ENCODE measurements at regions not wholly inside any gene's neighbourhood (a gene's known extent, or its start where the extent isn't known, plus 50 kb on each side); places are given as distances from the start of the nearest gene placed in this dataset.

DNA sequence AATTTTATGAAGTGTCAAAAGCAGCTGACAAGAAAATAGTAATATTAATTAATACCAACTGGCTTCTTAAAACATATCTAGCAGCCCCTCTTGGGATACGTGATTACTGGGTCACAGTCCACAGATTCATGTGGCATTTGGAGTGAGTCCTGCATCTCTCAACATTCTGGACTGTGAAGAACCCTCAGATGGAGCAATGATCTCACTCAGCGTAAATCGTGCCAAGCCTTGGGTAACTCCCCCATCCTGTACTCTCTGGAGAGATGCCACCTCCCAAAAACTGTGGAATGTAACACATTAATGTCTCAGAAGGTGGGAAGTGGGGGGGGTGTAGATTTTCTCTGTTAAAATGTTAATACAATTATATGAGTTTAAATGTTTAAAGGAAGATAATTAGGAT lies 118.2 kb upstream of the IQCM start:
- no peak overlapping the region for H3K27ac ChIP-seq
- in situ Hi-C loops (cut with MboI; ENCODE audit: low pct_unique_long_range_greater_than_20kb in 2 of 9, low sequenced_read_pairs in 9 of 9, unreplicated experiment in 9 of 9) = no loop called here
- WGBS, 10 experiments = 0 to 100% (median 80%) methylated on average over 1 to 2 of the region's 3 CpGs; no CpG with 5 or more reads in 1 of the 10 experiments
- no peak for ATAC-seq (replicated peaks in 6 of 8)
- H3K4me1 ChIP-seq (replicated peaks in 1 of 2) = no peaks in the 10 kb centered on the region
- H3K4me3 ChIP-seq = no peak overlapping the region

DNA sequence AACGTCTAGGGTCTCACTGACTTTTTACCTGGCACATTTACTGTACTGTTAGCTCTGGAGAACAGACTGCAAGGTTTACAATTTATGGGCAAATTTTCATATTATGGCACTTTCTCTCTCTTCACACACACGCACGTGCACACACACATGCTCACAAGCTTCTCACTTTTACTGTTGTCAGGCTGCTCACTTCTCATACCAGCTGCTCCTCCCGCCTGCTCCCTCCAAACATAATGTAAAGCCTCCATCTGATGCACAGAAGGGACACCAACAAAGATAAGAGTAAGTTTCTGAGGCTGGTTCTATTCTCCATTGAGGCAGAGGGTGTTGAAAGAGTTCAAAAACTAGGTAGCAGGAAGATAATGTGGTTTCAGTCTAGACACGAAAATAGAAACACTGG lies 128.9 kb upstream of the DCLK2 start:
- no peak overlapping the region for H3K4me3 ChIP-seq
- WGBS, 10 experiments = 8 to 100% (median 76%) methylated on average over 2 to 5 of the region's 5 CpGs
- no peak for ATAC-seq (replicated peaks in 6 of 8)
- H3K4me1 ChIP-seq (replicated peaks in 1 of 2) = peaks cover 0 to 10% of the 10 kb centered on the region in 2 donors
- in situ Hi-C loops (cut with MboI; ENCODE audit: low pct_unique_long_range_greater_than_20kb in 2 of 9, low sequenced_read_pairs in 9 of 9, unreplicated experiment in 9 of 9) = no loop called here
- H3K27ac ChIP-seq = no peak overlapping the region

DNA sequence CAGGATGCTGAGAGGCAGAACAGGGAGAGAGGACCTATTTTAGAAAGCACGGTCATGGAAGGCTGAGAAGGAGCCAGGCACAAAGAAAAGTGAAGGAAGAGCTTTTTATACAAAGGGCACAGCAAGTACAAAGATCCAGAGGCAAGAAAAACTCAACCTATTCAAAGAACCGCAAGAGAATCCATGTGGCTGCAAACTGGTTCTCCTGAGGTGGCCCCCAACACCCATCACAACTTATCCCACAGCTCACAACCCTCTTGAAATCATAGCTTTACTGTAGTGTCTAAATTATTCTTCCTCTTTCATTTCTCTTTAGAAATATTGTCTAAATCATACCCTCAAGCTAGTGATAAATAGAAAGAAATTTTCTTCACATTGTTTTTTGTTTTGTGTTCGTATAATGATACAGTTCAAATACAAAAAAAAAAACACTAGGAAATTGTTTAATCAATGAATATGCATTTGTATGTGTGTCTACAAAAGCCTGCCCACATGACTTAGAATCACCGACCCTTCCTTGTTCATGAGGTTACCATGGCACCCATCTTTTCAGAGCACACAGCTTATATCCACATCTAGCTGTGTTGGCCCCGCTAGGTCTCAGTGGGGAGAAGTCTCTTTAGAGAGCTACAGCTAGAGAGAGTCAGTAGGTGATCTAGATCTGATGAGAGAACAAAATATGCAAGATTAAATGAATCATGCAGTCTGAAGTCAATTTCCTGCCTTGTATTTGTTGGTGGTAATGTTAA lies 126.9 kb upstream of the DCLK2 start:
- in situ Hi-C loops (cut with MboI; ENCODE audit: low pct_unique_long_range_greater_than_20kb in 2 of 9, low sequenced_read_pairs in 9 of 9, unreplicated experiment in 9 of 9) = no loop called here
- no peak overlapping the region for H3K4me3 ChIP-seq
- H3K4me1 ChIP-seq (replicated peaks in 1 of 2) = peaks cover 7 to 19% of the 10 kb centered on the region in 2 donors
- peak overlapping the region in 1 of 2 donors; percentile 59 for H3K27ac ChIP-seq
- 36 to 100% (median 62%) methylated on average over 1 to 5 of the region's 5 CpGs for WGBS, 10 experiments
- ATAC-seq (replicated peaks in 6 of 8) = peak in 5 of 8 experiments; percentile 51 to 90 (median 83)

DNA sequence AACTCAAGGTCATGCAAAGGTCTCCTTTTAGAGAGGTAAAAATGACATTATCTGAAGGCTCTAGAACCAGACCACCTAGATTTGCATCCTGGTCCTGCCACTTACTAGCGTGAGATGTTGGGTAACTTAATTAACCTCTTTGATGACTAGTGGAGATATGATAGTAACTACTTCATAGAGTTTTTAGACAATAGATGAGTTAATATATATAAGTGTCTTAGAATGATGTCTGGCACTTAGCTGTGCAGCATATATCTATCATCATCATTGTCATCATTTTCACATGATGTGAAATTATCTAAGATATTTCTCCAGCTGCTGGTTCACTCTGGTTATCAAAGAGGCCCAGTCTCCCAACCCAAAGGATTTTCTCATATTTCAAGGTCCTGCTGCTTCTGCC lies 126.1 kb upstream of the DCLK2 start:
- in situ Hi-C loops (cut with MboI; ENCODE audit: low pct_unique_long_range_greater_than_20kb in 2 of 9, low sequenced_read_pairs in 9 of 9, unreplicated experiment in 9 of 9) = no loop called here
- WGBS, 10 experiments = 57 to 100% (median 80%) methylated on average over 1 of the region's 1 CpG; no CpG with 5 or more reads in 4 of the 10 experiments
- Histone ChIP-seq H3K4me1 (replicated peaks in 1 of 2) (peaks cover 7 to 24% of the 10 kb centered on the region in 2 donors), H3K4me3 (no peak overlapping the region), H3K27ac (no peak overlapping the region)
- no peak for ATAC-seq (replicated peaks in 6 of 8)

DNA sequence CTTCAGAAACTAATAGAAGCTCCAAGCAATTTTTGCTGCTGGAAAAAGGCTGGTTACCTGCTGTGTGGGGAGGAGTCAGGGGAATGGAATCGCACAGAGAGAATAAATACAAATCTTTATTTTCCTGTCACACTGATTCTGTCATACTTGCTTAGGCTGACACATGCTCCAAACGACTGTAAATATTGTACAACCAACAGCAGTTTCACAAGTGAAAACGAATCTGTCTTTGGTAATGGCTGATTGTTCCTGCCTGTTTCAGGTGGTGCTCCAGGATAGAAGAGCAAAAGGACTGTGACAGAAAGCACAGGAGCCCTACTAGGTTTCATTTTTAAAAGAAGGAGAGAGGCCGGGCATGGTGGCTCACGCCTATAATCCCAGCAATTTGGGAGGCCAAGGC lies 125.5 kb upstream of the DCLK2 start:
- no peak overlapping the region for H3K4me3 ChIP-seq
- in situ Hi-C loops (cut with MboI; ENCODE audit: low pct_unique_long_range_greater_than_20kb in 2 of 9, low sequenced_read_pairs in 9 of 9, unreplicated experiment in 9 of 9) = no loop called here
- peaks cover 7 to 24% of the 10 kb centered on the region in 2 donors for H3K4me1 ChIP-seq (replicated peaks in 1 of 2)
- H3K27ac ChIP-seq = no peak overlapping the region
- no peak for ATAC-seq (replicated peaks in 6 of 8)
- 7 to 100% (median 83%) methylated on average over 1 to 5 of the region's 5 CpGs; no CpG with 5 or more reads in 3 of the 10 experiments for WGBS, 10 experiments

DNA sequence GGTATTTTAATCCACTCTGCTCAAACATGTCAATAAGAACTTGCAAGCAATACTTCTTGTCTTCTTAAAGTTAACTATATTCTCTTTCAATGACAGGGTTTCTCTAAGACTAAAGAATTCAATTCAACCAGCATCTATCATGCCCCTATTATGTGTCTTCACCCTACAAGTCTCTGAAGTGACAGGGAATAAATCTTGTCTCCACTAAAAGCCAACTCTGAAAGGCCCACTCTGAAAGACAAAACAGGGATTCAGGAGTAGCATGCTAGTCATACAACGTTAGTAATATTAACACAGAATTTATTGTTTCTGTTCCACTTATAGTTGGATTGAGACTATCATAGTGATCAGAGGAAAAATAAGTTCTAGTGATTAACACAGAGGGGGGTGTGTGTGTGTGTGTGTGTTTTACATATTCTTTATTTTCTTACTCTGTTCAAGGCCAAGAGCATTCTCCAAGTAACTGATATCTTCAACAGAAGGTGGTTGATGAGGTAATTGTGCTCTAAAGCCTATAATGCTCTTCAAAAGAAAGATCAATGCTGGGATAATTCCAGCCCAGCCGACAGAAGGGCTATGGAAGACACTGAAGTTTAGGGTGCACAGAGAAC lies 122.4 kb upstream of the DCLK2 start:
- 0 to 20% (median 9%) methylated on average over 1 to 2 of the region's 2 CpGs; no CpG with 5 or more reads in 2 of the 10 experiments for WGBS, 10 experiments
- H3K4me1 ChIP-seq (replicated peaks in 1 of 2) = peaks cover 7 to 24% of the 10 kb centered on the region in 2 donors
- in situ Hi-C loops (cut with MboI; ENCODE audit: low pct_unique_long_range_greater_than_20kb in 2 of 9, low sequenced_read_pairs in 9 of 9, unreplicated experiment in 9 of 9) = no loop called here
- no peak overlapping the region for H3K4me3 ChIP-seq
- peak in 7 of 8 experiments; percentile 59 to 82 (median 64) for ATAC-seq (replicated peaks in 6 of 8)
- no peak overlapping the region for H3K27ac ChIP-seq

DNA sequence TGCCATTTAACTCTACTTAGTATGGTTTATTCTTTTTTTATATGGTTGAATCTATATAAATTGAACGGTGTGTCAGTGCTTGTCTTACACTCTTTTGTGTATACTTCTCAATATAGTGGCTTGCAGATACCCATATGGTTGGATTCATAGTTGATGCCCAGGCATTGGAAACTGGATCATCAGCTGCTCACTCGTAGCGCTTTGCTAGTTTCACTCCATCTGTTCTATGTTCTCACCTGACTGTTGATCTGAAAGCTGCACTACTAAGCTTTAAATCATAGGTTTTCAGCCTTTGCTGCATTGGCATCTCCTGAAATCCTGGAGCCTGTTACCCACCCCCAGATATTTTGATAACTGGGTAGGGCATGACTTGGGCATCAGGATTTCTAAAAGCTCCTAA lies 121.6 kb upstream of the DCLK2 start:
- no peak for ATAC-seq (replicated peaks in 6 of 8)
- WGBS, 10 experiments = 57 to 100% (median 94%) methylated on average over 1 to 3 of the region's 3 CpGs; no CpG with 5 or more reads in 1 of the 10 experiments
- in situ Hi-C loops (cut with MboI; ENCODE audit: low pct_unique_long_range_greater_than_20kb in 2 of 9, low sequenced_read_pairs in 9 of 9, unreplicated experiment in 9 of 9) = no loop called here
- peaks cover 7 to 17% of the 10 kb centered on the region in 2 donors for H3K4me1 ChIP-seq (replicated peaks in 1 of 2)
- no peak overlapping the region for H3K27ac ChIP-seq
- no peak overlapping the region for H3K4me3 ChIP-seq

DNA sequence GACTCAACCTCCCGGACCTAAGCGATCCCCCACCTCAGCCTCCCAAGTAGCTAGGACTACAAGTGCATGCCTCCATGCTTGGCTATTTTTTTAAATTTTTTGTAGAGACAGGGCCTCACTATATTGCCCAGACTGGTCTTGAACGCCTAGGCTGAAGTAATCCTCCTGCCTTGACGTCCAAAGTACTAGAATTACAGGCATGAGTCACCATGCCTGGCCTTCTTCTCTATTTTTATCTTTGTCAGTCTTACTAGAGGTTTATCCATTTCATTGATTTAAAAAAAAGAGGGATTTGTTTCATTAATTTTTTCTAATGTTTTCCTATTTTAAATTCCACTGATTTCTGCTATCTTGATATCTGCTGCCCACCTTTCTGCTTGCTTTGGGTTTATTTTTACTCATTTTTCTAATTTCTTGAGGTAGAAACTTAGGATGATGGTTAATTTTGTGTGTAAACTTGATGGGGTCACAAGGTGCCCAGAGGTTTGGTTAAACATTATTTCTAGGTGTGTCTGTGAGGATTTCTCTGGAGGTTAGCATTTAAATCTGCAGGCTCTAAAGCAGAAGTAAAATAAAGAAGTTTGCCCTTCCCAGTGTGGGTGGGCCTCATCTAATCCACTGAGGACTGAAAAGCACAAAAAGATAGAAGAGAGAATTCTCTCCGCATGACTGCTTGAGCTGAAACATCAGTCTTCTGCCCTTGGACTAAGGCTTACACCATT lies 116.2 kb upstream of the DCLK2 start:
- 28 to 100% (median 90%) methylated on average over 1 to 5 of the region's 5 CpGs for WGBS, 10 experiments
- Histone ChIP-seq H3K4me1 (replicated peaks in 1 of 2) (peaks cover 0 to 13% of the 10 kb centered on the region in 2 donors), H3K27ac (no peak overlapping the region), H3K4me3 (no peak overlapping the region)
- peak in 2 of 8 experiments; percentile 55 to 93 for ATAC-seq (replicated peaks in 6 of 8)
- in situ Hi-C loops (cut with MboI; ENCODE audit: low pct_unique_long_range_greater_than_20kb in 2 of 9, low sequenced_read_pairs in 9 of 9, unreplicated experiment in 9 of 9) = no loop called here

DNA sequence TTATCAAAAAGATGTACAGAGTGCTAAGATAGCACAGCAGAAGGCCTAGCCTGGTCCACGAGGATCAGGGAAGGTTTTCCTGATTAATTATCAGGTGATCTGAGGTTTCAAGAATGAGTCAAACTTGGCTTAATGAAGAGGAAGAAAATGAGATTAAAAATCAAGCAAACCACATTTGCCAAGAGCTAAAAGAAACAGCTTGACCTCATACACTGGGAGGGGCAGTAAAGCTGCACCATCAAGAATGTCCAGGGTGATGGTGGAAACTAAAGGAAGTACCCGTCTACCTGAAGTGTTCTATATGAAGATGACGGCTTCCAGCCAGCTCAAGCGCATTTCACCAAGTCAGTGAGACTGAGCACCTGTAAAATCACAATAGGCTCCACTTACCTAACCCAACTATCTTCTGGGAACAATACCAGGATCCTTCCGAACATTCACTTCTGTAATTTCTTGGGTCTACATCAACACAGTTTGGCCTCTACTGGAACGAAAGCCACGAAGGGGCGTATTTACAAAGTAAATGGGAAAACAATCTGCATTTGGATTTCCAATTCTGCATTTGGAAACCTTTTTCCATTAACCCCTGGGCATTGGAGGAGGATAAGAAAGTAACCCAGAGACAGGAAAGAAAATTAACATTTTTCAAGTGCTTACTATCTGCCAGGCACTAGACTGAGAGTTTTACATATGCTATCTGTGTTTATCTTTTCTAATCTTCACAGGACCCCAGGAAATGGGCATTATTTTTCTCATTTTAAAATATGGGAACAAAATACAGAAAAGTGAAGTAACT lies 114.0 kb upstream of the DCLK2 start:
- in situ Hi-C loops (cut with MboI; ENCODE audit: low pct_unique_long_range_greater_than_20kb in 2 of 9, low sequenced_read_pairs in 9 of 9, unreplicated experiment in 9 of 9) = no loop called here
- ATAC-seq (replicated peaks in 6 of 8) = peak in 3 of 8 experiments; percentile 22 to 62 (median 51)
- Histone ChIP-seq H3K4me1 (replicated peaks in 1 of 2) (peaks cover 0 to 13% of the 10 kb centered on the region in 2 donors), H3K4me3 (no peak overlapping the region), H3K27ac (no peak overlapping the region)
- WGBS, 10 experiments = 50 to 100% (median 89%) methylated on average over 1 to 8 of the region's 8 CpGs

DNA sequence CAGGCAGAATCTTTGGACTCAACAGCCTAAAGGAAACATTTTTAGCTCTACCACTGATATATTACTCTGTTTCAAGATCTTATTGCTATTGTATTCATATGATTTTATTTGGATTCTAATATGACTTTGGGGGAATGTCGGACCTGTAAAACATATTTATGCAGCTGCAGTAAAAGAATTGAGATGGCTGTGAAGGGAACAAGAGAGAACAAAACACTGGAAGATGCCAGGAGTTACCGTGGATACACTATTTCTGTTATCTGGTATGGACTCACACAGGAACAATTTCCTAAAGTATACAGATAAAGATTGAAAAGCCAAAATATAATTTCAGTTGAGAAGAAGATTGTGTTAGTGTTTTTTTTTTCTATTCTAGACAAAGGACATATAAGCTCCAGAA lies 113.0 kb upstream of the DCLK2 start:
- 14 to 86% (median 56%) methylated on average over 1 to 2 of the region's 2 CpGs; no CpG with 5 or more reads in 1 of the 10 experiments for WGBS, 10 experiments
- Histone ChIP-seq H3K4me1 (replicated peaks in 1 of 2) (peaks cover 0 to 13% of the 10 kb centered on the region in 2 donors), H3K27ac (no peak overlapping the region), H3K4me3 (no peak overlapping the region)
- ATAC-seq (replicated peaks in 6 of 8) = peak in 2 of 8 experiments; percentile 37 to 81
- in situ Hi-C loops (cut with MboI; ENCODE audit: low pct_unique_long_range_greater_than_20kb in 2 of 9, low sequenced_read_pairs in 9 of 9, unreplicated experiment in 9 of 9) = no loop called here

DNA sequence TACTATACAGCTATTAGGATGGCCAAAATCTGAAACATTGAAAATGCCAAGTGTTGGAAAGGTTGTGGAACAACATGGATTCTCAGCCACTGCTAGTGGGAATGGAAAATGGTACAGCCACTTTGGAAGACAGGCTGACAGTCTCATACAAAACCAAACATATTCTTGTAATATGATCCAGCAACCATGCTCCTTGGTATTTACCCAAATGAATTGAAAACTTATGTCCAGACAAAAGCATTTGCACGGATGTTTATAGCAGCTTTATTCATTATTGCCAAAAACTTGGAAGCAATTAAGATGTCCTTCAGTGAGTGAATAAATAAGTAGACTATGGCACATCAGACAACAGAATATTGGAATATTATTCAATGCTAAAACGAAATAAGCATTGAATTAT lies 105.8 kb upstream of the DCLK2 start:
- H3K4me1 ChIP-seq (replicated peaks in 1 of 2) = no peaks in the 10 kb centered on the region
- no peak overlapping the region for H3K27ac ChIP-seq
- no peak overlapping the region for H3K4me3 ChIP-seq
- WGBS, 10 experiments = 0 to 82% (median 63%) methylated on average over 1 to 2 of the region's 2 CpGs; no CpG with 5 or more reads in 1 of the 10 experiments
- in situ Hi-C loops (cut with MboI; ENCODE audit: low pct_unique_long_range_greater_than_20kb in 2 of 9, low sequenced_read_pairs in 9 of 9, unreplicated experiment in 9 of 9) = no loop called here
- peak in 2 of 8 experiments; percentile 22 to 35 for ATAC-seq (replicated peaks in 6 of 8)

DNA sequence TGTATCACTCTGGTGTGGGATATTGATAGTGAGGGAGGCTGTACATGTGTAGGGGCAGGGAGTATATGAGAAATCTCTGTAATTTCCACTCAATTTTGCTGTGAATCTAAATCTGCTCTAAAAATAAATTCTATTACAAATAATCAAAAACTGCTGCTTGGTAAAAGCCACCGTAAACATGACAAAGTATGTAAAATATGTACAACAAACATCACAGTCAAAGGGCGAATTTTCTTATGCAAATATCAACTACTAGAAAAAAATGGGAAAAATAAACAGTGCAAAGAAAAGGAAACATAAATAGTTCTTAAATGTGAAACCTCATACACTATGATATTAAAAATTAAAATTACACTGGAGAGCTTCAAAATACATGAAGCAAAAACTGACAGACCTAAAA lies 105.1 kb upstream of the DCLK2 start:
- ATAC-seq (replicated peaks in 6 of 8) = no peak
- WGBS, 10 experiments = 7 to 96% (median 86%) methylated on average over 2 of the region's 2 CpGs; no CpG with 5 or more reads in 1 of the 10 experiments
- H3K4me1 ChIP-seq (replicated peaks in 1 of 2) = no peaks in the 10 kb centered on the region
- no peak overlapping the region for H3K4me3 ChIP-seq
- H3K27ac ChIP-seq = no peak overlapping the region
- in situ Hi-C loops (cut with MboI; ENCODE audit: low pct_unique_long_range_greater_than_20kb in 2 of 9, low sequenced_read_pairs in 9 of 9, unreplicated experiment in 9 of 9) = no loop called here

Measured in motor neuron (in vitro differentiated cells).